GM12874 (cell line): ENCODE measurements at regions not wholly inside any gene's neighbourhood (a gene's known extent, or its start where the extent isn't known, plus 50 kb on each side); places are given as distances from the start of the nearest gene placed in this dataset.

Source experiments
- TF ChIP-seq, protein P1 (sequence below): IDR thresholded peaks from 2 replicates; pipeline ENCODE4 v1.5.1; 2011; ENCODE audit warnings: low read depth, mild to moderate bottlenecking, control low read depth, low read length, moderate library complexity; ENCODE audit not compliant: insufficient read depth

DNA sequence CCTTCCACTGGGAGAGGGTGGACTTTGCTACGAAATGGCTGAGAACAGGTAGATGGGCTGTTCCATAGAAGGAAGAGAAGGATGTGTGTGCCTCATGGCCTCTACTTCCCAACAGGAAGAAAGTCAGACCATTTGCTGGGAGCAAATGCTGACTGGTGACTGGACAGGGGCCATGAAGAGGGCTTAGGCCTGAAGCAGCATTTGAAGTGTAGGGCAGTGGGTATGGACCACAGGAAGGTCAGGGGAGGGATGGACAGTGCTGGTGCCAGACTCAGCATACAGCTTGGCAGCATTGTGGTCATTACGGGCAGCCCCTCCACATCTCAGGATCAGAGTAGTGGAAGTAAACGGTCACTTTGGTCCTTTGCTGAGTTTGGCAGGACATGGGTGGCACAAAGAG, 275.7 kb downstream of the MATN1 start:
- TF ChIP-seq, protein P1, sequence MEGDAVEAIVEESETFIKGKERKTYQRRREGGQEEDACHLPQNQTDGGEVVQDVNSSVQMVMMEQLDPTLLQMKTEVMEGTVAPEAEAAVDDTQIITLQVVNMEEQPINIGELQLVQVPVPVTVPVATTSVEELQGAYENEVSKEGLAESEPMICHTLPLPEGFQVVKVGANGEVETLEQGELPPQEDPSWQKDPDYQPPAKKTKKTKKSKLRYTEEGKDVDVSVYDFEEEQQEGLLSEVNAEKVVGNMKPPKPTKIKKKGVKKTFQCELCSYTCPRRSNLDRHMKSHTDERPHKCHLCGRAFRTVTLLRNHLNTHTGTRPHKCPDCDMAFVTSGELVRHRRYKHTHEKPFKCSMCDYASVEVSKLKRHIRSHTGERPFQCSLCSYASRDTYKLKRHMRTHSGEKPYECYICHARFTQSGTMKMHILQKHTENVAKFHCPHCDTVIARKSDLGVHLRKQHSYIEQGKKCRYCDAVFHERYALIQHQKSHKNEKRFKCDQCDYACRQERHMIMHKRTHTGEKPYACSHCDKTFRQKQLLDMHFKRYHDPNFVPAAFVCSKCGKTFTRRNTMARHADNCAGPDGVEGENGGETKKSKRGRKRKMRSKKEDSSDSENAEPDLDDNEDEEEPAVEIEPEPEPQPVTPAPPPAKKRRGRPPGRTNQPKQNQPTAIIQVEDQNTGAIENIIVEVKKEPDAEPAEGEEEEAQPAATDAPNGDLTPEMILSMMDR, result no peak

DNA sequence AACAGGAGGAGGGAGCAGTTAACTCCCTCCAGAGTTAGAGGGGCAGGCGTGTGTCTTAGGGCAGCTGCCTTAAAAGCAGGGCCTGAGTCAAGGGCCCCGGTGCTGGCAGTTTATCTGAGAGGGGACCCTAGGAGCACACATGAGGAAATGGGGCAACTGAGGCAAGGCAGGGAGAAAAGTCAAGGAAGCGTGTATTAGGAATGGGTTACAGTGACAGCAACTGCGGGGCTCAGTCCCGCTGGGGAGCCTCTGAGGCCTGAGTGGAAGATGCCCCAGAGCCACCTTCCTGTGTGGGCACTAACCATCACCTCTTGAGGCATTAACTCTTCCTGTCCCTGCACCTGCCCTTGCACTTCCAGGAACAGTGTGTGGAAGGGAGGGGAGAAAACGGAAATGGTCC, 276.3 kb downstream of the MATN1 start:
- TF ChIP-seq, protein P1, result no peak

- TF ChIP-seq, protein P1, result no peak
Measured at GRCh38 chr1:30446508-30446907, 276.9 kb downstream of the MATN1 start.

- TF ChIP-seq, protein P1, result no peak
Measured at GRCh38 chr1:30446095-30446494, 277.3 kb downstream of the MATN1 start.

GRCh38 chr1:30445449-30445848, 277.9 kb downstream of the MATN1 start:
- TF ChIP-seq, protein P1, result no peak

- TF ChIP-seq, protein P1, result no peak
Measured at GRCh38 chr1:30444850-30445249, 278.5 kb downstream of the MATN1 start.

DNA sequence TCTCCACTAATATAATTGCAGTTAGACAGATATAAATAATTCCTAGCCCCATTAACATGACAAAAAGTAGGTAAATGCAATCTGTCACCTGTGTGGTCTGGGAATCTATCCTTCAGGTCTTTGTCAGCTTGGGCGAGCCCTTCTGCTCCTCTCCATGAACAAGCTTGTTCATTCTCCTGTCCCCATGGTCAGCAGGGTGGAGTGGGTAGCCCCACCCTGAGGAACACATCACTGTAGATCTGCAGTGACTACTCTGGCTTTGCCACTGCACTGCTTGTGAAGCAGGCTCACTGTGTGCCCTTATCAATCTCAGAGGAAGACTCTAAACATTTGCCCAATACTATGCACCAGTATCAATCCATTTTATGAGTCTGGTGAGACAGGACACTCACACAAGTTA, 279.0 kb downstream of the MATN1 start:
- TF ChIP-seq, protein P1, result no peak

DNA sequence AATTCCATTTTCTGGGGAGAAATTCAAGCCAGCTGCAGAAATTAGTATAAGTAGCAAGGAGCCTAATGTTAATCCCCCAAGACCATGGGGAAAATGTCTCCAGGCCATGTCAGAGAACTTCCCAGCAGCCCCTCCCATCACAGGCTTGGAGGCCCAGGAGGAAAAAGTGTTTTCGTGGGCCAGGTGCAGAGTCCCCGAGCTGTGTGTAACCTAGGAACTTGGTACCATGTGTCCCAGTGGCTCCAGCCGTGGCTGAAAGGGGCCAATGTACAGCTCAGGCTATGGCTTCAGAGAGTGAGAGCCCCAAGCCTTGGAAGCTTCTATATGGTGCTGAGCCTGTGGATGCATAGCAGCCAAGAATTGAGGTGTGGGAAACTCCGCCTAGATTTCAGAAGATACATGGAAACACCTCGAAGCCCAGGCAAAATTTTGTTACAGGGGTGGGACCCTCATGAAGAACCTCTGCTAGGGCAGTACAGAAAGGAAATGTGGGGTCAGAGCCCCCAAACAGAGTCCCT, 286.3 kb downstream of the MATN1 start:
- TF ChIP-seq, protein P1, result no peak
